GM12878 (cell line): ENCODE measurements at regions not wholly inside any gene's neighbourhood (a gene's known extent, or its start where the extent isn't known, plus 50 kb on each side); places are given as distances from the start of the nearest gene placed in this dataset.

Experiments
- ATAC-seq: fragments of 200-7000 bp; cut with Tn5 transposase; 3 replicates; pipeline ENCODE4 v1.9.1; 2020; ENCODE audit warnings: mild to moderate bottlenecking, moderate library complexity
- BruUV-seq: library from RNA; stranded (reverse); fragments of 400-500 nt; replicated peaks from 2 replicates; lab custom pipeline; 2021; lab: Mats Ljungman, UMichigan
- CTCF ChIA-PET: fragments of 300-600 bp; sonication (Branson Sonifier 250); formaldehyde crosslinking; extraction: SDS; loops from one replicate; lab custom pipeline; 2021; ENCODE audit warnings: inconsistent platforms; lab: Yijun Ruan, JAX
- POLR2A ChIA-PET: fragments of 350-600 bp; formaldehyde crosslinking; extraction: SDS; loops from one replicate; lab custom pipeline; 2021; ENCODE audit warnings: inconsistent platforms; lab: Charles Lee
- RAD21 ChIA-PET: fragments of 300-600 bp; sonication (Branson Sonifier 250); formaldehyde crosslinking; loops from one replicate; lab custom pipeline; 2023; ENCODE audit warnings: antibody characterized with exemption; ENCODE audit not compliant: unreplicated experiment; lab: Charles Lee
- SMC1A ChIA-PET: fragments of 300-600 bp; sonication (Branson Sonifier 250); formaldehyde crosslinking; loops from one replicate; lab custom pipeline; 2023; ENCODE audit not compliant: unreplicated experiment, uncharacterized antibody; lab: Charles Lee
- DNase-seq: peaks from one replicate; pipeline ENCODE4 v3.0.0-alpha.2; 2011; ENCODE audit warnings: low read depth, low spot score
- FAIRE-seq: peaks from 3 replicates; lab custom pipeline; 2011; peaks lifted over from hg19 to GRCh38; lab: Jason Lieb, UNC
- H2AFZ ChIP-seq: 2 replicates; pipeline ENCODE4 v1.6.0; 2011; ENCODE audit warnings: low read depth, low read length, control low read depth; ENCODE audit not compliant: control insufficient read depth
- H3K27ac ChIP-seq: 2 replicates; pipeline ENCODE4 v1.5.1; 2011; ENCODE audit warnings: control low read depth; ENCODE audit not compliant: control insufficient read depth, insufficient read depth
- H3K27me3 ChIP-seq, 2 experiments: replicated peaks in 1 of 2; 2 replicates each; pipeline versions ENCODE4 v1.6.0 to v1.6.1; 2011; ENCODE audit warnings: low read length in 1 of 2; ENCODE audit not compliant: control insufficient read depth in 2 of 2, insufficient read depth in 2 of 2
- H3K36me3 ChIP-seq, 2 experiments: 2 replicates each; pipeline ENCODE4 v1.5.1; 2011; ENCODE audit warnings: low read length in 1 of 2; ENCODE audit not compliant: control insufficient read depth in 2 of 2, insufficient read depth in 2 of 2
- H3K4me1 ChIP-seq: 2 replicates; pipeline ENCODE4 v1.6.1; 2011; ENCODE audit warnings: mild to moderate bottlenecking, low read length, moderate library complexity, mixed read lengths; ENCODE audit not compliant: control insufficient read depth, insufficient read depth
- H3K4me2 ChIP-seq: 2 replicates; pipeline ENCODE4 v1.6.0; 2011; ENCODE audit warnings: control low read depth; ENCODE audit not compliant: control insufficient read depth, insufficient read depth
- H3K4me3 ChIP-seq: fragments of 200-600 bp; sonication (generic); 2 replicates; pipeline ENCODE4 v1.5.1; 2016
- H3K79me2 ChIP-seq: 2 replicates; pipeline ENCODE4 v1.6.0; 2011; ENCODE audit warnings: low read length; ENCODE audit not compliant: control insufficient read depth, insufficient read depth
- H3K9ac ChIP-seq: 2 replicates; pipeline ENCODE4 v1.8.0; 2011; ENCODE audit warnings: low read length, control low read depth, mixed read lengths; ENCODE audit not compliant: control insufficient read depth, insufficient read depth
- H3K9me3 ChIP-seq: replicated peaks from 3 replicates; pipeline ENCODE4 v1.5.1; 2011; ENCODE audit warnings: mild to moderate bottlenecking, low read length; ENCODE audit not compliant: control insufficient read depth, insufficient read depth
- H4K20me1 ChIP-seq: 2 replicates; pipeline ENCODE4 v1.6.0; 2011; ENCODE audit not compliant: control insufficient read depth, insufficient read depth
- EGR1 ChIP-seq, 2 experiments: IDR thresholded peaks; 1 replicate in 1 of 2; 2 replicates in 1 of 2; pipeline ENCODE4 v1.6.1; 2011 to 2012; ENCODE audit warnings: low read depth in 2 of 2, low read length in 2 of 2, borderline replicate concordance in 1 of 2, mild to moderate bottlenecking in 1 of 2, moderate library complexity in 1 of 2
- NR2C2 ChIP-seq: IDR thresholded peaks from 2 replicates; pipeline ENCODE4 v1.6.1; 2011; ENCODE audit warnings: borderline replicate concordance, low read depth; ENCODE audit not compliant: control insufficient read depth, insufficient read length
- SP1 ChIP-seq: IDR thresholded peaks from one replicate; pipeline ENCODE4 v1.6.1; 2011; ENCODE audit warnings: low read depth, low read length
- SREBF1 ChIP-seq: IDR thresholded peaks from 2 replicates; pipeline ENCODE4 v1.6.1; 2012; ENCODE audit warnings: mild to moderate bottlenecking, low read length
- SUPT20H ChIP-seq: IDR thresholded peaks from 2 replicates; pipeline ENCODE4 v1.6.1; 2011; ENCODE audit warnings: low read depth, mild to moderate bottlenecking, low read length, moderate library complexity, borderline replicate concordance; ENCODE audit not compliant: control insufficient read depth
- TCF12 ChIP-seq: IDR thresholded peaks from 2 replicates; pipeline ENCODE4 v1.6.1; 2011; ENCODE audit warnings: low read depth, mild to moderate bottlenecking, low read length
- ZBED1 ChIP-seq: IDR thresholded peaks from 2 replicates; pipeline ENCODE4 v1.6.1; 2016; ENCODE audit warnings: borderline replicate concordance
- ZNF384 ChIP-seq: IDR thresholded peaks from 2 replicates; pipeline ENCODE4 v1.6.1; 2012; ENCODE audit warnings: low read depth, mild to moderate bottlenecking, low read length, improper control_type of control experiment, borderline replicate concordance
- WGBS: methylation state at CpG from one replicate; pipeline ENCODE4 v1.1.6; 2016; ENCODE audit warnings: low lambda C conversion rate; ENCODE audit not compliant: insufficient replicate concordance, insufficient coverage; ENCODE audit errors: missing lambda C conversion rate; 5-methylcytosine and 5-hydroxymethylcytosine counted together
- in situ Hi-C: fragments of 300-500 bp; cut with MboI; formaldehyde crosslinking; loops from 9 replicates; pipeline ENCODE4 v1.14.3; 2018; ENCODE audit warnings: mixed read lengths
- intact Hi-C: fragments of 100-400 bp; cut with micrococcal nuclease; formaldehyde crosslinking; loops from one replicate; pipeline ENCODE4 v1.14.2; 2022; ENCODE audit not compliant: unreplicated experiment

- Histone ChIP-seq H3K9me3 (no peaks in the 10 kb centered on the region; the same call in 2 of the 3 replicates), H3K27me3 (no peaks in the 10 kb centered on the region), H3K4me3 (no peak overlapping the region), H2AFZ (no peak overlapping the region), H3K4me1 (no peaks in the 10 kb centered on the region), H3K27ac (no peak overlapping the region), H3K9ac (no peak overlapping the region), H3K79me2 (no peaks in the 10 kb centered on the region), H3K36me3 (no peaks in the 10 kb centered on the region), H4K20me1 (no peaks in the 10 kb centered on the region), H3K4me2 (no peak overlapping the region)
- FAIRE-seq (no peak), DNase-seq (no peak), ATAC-seq (no peak)
- intact Hi-C loops (no loop called here), in situ Hi-C loops (no loop called here)
- SMC1A ChIA-PET, result no interaction called here
- WGBS, result 6% methylated on average over 1 of the region's 1 CpG
- no peak for TF ChIP-seq EGR1 (IDR thresholded peaks at IDR 0.05; ENCODE audit: borderline replicate concordance in 1 of 2, low read depth in 2 of 2, low read length in 2 of 2)
- no peak for TF ChIP-seq TCF12
- TF ChIP-seq SP1, result no peak
- CTCF ChIA-PET, result interaction anchor here (1.5 kb wide), 1 partner anchor 67 kb away, joined by 4 read pairs; no protein-coding TSS in a partner anchor
- BruUV-seq, result no TSS peak
- POLR2A ChIA-PET, result no interaction called here
- RAD21 ChIA-PET, result no interaction called here
Measured at GRCh38 chr13:50267917-50268316, 252.7 kb downstream of the KCNRG start.

- no peaks in the 10 kb centered on the region for H3K79me2 ChIP-seq
- no peaks in the 10 kb centered on the region; the same call in 2 of the 3 replicates for H3K9me3 ChIP-seq
- H2AFZ ChIP-seq, result no peak overlapping the region
- TF ChIP-seq ZBED1 (no peak), SUPT20H (no peak), NR2C2 (no peak), ZNF384 (no peak), SREBF1 (no peak)
- 43% methylated on average over 2 of the region's 2 CpGs for WGBS
- POLR2A ChIA-PET, result no interaction called here
- no peak for DNase-seq
- H3K4me3 ChIP-seq, result no peak overlapping the region
- no peaks in the 10 kb centered on the region for H3K36me3 ChIP-seq
- H4K20me1 ChIP-seq, result no peaks in the 10 kb centered on the region
- H3K9ac ChIP-seq, result no peak overlapping the region
- H3K4me1 ChIP-seq, result no peaks in the 10 kb centered on the region
- no peak for FAIRE-seq
- RAD21 ChIA-PET, result no interaction called here
- H3K4me2 ChIP-seq, result no peak overlapping the region
- no peak overlapping the region for H3K27ac ChIP-seq
- H3K27me3 ChIP-seq, result no peaks in the 10 kb centered on the region
- BruUV-seq, result no TSS peak
- intact Hi-C loops, result no loop called here
- in situ Hi-C loops, result no loop called here
- CTCF ChIA-PET, result interaction anchor here (1.5 kb wide), 1 partner anchor 67 kb away, joined by 4 read pairs; no protein-coding TSS in a partner anchor
- SMC1A ChIA-PET, result interaction anchor here (1.0 kb wide), 1 partner anchor 24 kb away, joined by 4 read pairs; no protein-coding TSS in a partner anchor
- no peak for ATAC-seq
Measured at GRCh38 chr13:50268500-50268899, 253.3 kb downstream of the KCNRG start.
